Mucosa of stomach (tissue), 1 donor: ENCODE measurements at regions not wholly inside any gene's neighbourhood (a gene's known extent, or its start where the extent isn't known, plus 50 kb on each side); places are given as distances from the start of the nearest gene placed in this dataset.
"Not testable (repeated sequence)": the region's sequence is repeated elsewhere in the genome, so short reads cannot be mapped to it uniquely, and the experiment has no call there.

Source experiments
- H3K27me3 ChIP-seq: one replicate; pipeline ENCODE4 v1.7.0; 2013; ENCODE audit warnings: mild to moderate bottlenecking, low read length; ENCODE audit not compliant: control insufficient read depth, insufficient read depth
- H3K36me3 ChIP-seq: one replicate; pipeline ENCODE4 v1.7.0; 2013; ENCODE audit warnings: low read length; ENCODE audit not compliant: control insufficient read depth, insufficient read depth
- H3K4me1 ChIP-seq: one replicate; pipeline ENCODE4 v1.7.0; 2013; ENCODE audit warnings: mild to moderate bottlenecking, low read length; ENCODE audit not compliant: control insufficient read depth, insufficient read depth
- H3K4me3 ChIP-seq: one replicate; pipeline ENCODE4 v1.7.0; 2013; ENCODE audit warnings: low read length
- H3K9ac ChIP-seq: one replicate; pipeline ENCODE4 v1.7.0; 2013; ENCODE audit warnings: mild to moderate bottlenecking, low read length, moderate library complexity
- H3K9me3 ChIP-seq: one replicate; pipeline ENCODE4 v1.7.0; 2013; ENCODE audit warnings: mild to moderate bottlenecking, low read length, moderate library complexity; ENCODE audit not compliant: control insufficient read depth
- donor health status: Pancreatic carcinoma.

GRCh38 chr12:92418381-92418780 lies 272.7 kb upstream of the BTG1 start:
- Histone ChIP-seq H3K4me3 (no peak overlapping the region), H3K4me1 (peaks cover 11% of the 10 kb centered on the region), H3K9ac (no peak overlapping the region), H3K27me3 (no peaks in the 10 kb centered on the region), H3K36me3 (no peaks in the 10 kb centered on the region), H3K9me3 (no peaks in the 10 kb centered on the region)

DNA sequence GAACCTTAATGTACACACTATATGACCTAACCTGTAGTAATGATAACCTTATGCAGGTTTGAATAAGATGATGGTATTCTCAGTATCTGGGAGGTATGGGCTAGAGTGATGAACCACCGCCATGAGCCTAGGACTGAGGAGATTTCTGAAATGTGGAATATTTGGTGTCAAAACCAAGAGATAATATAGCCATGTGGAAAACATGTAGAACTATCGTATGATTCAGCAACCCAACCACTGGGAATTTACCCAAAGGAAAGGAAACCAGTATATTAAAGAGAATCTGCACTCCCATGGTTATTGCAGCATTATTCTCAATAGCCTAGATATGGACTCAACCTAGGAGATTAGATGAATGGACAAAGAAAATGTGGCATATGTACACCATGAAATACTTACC lies 271.7 kb upstream of the BTG1 start:
- H3K36me3 ChIP-seq: no peaks in the 10 kb centered on the region
- no peaks in the 10 kb centered on the region for H3K27me3 ChIP-seq
- H3K4me3 ChIP-seq: no peak overlapping the region
- peaks cover 11% of the 10 kb centered on the region for H3K4me1 ChIP-seq
- no peaks in the 10 kb centered on the region for H3K9me3 ChIP-seq
- no peak overlapping the region for H3K9ac ChIP-seq

DNA sequence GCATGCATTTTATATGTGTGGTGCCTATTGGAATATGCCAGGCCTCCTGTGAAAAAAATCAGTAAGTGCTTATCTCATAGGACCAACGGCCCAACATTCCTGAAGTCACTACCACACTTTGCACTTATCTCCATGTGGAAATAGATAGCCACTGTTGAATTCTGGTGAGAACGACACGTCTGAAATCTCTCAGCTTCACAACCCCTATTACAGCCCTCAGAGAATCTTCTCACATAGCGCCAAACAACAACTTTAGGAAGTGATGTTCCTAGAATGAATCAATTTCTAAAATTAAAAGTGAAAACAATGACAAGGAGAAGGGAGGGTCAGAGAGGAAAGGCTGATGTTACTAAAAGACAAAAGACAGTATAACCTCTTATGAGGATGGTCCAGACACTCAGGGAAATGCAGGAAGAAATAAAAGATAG lies 270.8 kb upstream of the BTG1 start:
- peaks cover 6% of the 10 kb centered on the region for H3K4me1 ChIP-seq
- H3K9me3 ChIP-seq: no peaks in the 10 kb centered on the region
- H3K36me3 ChIP-seq: no peaks in the 10 kb centered on the region
- no peaks in the 10 kb centered on the region for H3K27me3 ChIP-seq
- no peak overlapping the region for H3K4me3 ChIP-seq
- no peak overlapping the region for H3K9ac ChIP-seq

DNA sequence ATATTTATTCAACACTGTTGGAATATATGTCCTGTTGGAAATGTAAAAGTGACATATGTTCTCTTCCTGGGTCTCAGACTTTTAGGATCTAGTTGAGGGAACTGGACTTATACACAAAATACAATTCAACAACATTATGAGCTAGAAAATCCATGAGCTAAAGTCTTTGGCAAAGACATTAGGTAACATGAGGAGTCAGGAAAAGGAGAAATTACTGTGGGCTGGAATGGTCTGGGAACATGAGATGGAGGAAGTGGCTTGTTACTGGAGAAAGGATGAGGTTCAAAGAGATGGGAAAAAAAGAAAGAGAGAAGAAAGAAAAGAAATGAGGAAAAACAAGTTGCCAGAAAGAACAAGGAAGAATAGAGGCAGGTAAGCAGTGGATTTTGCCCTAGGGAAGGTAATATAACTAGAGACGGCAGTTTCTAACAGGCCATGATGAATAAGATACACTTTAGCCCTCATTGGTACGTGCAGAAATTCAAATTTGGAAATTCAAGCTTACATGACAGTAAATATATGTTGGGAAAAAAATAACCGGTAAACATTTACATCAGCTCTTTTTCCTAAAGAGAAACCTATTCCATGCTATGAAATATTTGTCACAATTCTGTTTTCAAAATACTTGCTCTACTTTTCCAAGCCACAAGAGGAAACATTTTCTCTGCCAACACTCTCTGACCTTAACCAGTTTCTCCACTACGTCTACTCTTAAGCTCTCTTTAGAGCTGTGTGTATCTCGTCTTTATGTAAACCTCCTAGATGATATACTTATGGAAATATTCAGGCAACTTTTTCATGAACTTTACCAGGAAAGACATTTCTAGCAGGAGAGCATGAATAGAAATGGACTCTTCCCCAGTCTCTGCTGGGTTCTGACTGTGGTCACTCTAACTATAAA lies 268.8 kb upstream of the BTG1 start:
- Histone ChIP-seq H3K4me1 (no peaks in the 10 kb centered on the region), H3K9ac (no peak overlapping the region), H3K36me3 (no peaks in the 10 kb centered on the region), H3K9me3 (no peaks in the 10 kb centered on the region), H3K27me3 (no peaks in the 10 kb centered on the region), H3K4me3 (no peak overlapping the region)

DNA sequence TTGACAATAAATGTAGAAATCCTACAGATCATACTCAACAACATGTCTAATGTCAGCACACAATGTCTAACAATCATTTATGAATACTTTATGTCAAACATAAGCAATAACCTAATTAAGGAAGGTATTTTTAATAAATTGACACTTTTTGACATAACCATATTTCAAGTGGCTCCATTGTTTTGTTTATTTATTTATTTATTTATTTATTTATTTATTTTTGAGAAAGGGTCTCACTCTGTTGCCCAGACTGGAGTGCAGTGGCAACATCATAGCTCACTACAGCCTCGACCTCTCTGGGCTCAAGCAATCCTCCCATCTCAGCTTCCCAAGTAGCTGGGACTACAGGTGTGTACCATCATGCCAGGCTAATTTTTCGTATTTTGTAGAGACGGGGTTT lies 267.6 kb upstream of the BTG1 start:
- Histone ChIP-seq H3K9ac (no peak overlapping the region), H3K4me3 (no peak overlapping the region), H3K4me1 (no peaks in the 10 kb centered on the region), H3K27me3 (no peaks in the 10 kb centered on the region), H3K36me3 (no peaks in the 10 kb centered on the region), H3K9me3 (no peaks in the 10 kb centered on the region)

- Histone ChIP-seq H3K4me1 (no peaks in the 10 kb centered on the region), H3K9ac (no peak overlapping the region), H3K4me3 (no peak overlapping the region), H3K9me3 (no peaks in the 10 kb centered on the region), H3K27me3 (no peaks in the 10 kb centered on the region), H3K36me3 (no peaks in the 10 kb centered on the region)
Measured at GRCh38 chr12:92412856-92413255, 267.2 kb upstream of the BTG1 start.

GRCh38 chr12:92411687-92412086 lies 266.0 kb upstream of the BTG1 start:
- no peaks in the 10 kb centered on the region for H3K9me3 ChIP-seq
- H3K9ac ChIP-seq: no peak overlapping the region
- H3K36me3 ChIP-seq: no peaks in the 10 kb centered on the region
- H3K27me3 ChIP-seq: no peaks in the 10 kb centered on the region
- no peak overlapping the region for H3K4me3 ChIP-seq
- H3K4me1 ChIP-seq: no peaks in the 10 kb centered on the region

DNA sequence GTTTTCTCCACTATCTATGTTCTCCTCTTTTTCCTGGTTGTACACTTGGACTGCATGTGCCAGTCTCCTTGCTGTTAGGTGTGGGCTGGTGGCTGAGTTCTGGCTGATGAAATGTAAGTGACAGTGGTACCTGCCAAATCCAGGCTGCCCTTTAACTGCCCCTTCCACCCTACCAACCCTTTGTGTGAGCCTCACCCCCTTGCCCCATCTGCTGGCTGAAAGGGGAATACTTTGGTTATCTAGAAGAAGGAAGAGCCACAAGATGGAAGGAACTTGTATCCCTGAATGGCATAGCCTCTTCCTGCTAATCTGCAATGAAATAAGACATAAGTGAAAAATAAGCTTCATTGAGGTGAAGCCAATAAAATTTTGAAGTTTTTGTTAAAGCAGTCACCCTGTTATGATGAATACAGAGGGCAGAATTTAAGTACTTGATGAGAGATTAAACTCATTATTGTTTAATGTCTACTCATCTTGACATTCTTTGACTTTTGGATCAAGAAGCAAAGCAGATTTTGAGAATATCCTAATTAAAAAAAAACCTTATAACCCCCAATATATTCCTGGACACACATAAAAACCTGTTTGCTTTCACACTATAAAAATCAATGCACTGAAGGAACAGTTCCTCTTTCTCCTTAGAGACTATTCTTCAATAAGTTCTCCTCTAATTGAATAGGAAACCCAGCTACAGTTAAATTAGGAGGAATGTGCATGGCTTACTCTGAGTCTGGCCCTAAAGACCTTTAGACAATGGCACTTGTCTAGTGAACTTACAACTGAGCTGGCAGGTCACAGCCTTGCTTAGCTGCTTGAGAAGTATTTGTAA lies 262.6 kb upstream of the BTG1 start:
- no peaks in the 10 kb centered on the region for H3K4me1 ChIP-seq
- no peaks in the 10 kb centered on the region for H3K27me3 ChIP-seq
- no peaks in the 10 kb centered on the region for H3K9me3 ChIP-seq
- H3K36me3 ChIP-seq: no peaks in the 10 kb centered on the region
- H3K9ac ChIP-seq: no peak overlapping the region
- H3K4me3 ChIP-seq: no peak overlapping the region

- not testable (repeated sequence) for H3K4me1 ChIP-seq, H3K36me3 ChIP-seq, H3K9me3 ChIP-seq, H3K4me3 ChIP-seq, H3K27me3 ChIP-seq, H3K9ac ChIP-seq
Measured at GRCh38 chr12:92406404-92407070, 260.9 kb upstream of the BTG1 start.

DNA sequence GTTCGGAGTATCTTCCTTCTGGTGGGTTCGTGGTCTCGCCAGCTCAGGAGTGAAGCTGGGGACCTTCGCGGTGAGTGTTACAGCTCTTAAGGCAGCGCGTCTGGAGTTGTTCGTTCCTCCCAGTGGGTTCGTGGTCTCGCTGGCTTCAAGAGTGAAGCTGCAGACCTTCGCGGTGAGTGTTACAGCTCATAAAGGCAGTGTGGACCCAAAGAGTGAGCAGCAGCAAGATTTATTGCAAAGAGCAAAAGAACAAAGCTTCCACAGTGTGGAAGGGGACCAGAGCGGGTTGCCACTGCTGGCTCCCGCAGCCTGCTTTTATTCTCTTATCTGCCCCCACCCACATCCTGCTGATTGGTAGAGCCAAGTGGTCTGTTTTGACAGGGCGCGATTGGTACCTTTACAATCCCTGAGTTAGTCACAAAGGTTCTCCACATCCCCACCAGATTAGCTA lies 260.2 kb upstream of the BTG1 start:
- not testable (repeated sequence) for H3K36me3 ChIP-seq, H3K4me3 ChIP-seq, H3K27me3 ChIP-seq, H3K9ac ChIP-seq, H3K4me1 ChIP-seq, H3K9me3 ChIP-seq

- Histone ChIP-seq H3K4me1 (no peaks in the 10 kb centered on the region), H3K36me3 (no peaks in the 10 kb centered on the region), H3K4me3 (no peak overlapping the region), H3K9me3 (no peaks in the 10 kb centered on the region), H3K9ac (no peak overlapping the region), H3K27me3 (no peaks in the 10 kb centered on the region)
Measured at GRCh38 chr12:92404921-92405320, 259.3 kb upstream of the BTG1 start.
